ENCODE measurements at regions not wholly inside any gene's neighbourhood (a gene's known extent, or its start where the extent isn't known, plus 50 kb on each side); places are given as distances from the start of the nearest gene placed in this dataset.

DNA sequence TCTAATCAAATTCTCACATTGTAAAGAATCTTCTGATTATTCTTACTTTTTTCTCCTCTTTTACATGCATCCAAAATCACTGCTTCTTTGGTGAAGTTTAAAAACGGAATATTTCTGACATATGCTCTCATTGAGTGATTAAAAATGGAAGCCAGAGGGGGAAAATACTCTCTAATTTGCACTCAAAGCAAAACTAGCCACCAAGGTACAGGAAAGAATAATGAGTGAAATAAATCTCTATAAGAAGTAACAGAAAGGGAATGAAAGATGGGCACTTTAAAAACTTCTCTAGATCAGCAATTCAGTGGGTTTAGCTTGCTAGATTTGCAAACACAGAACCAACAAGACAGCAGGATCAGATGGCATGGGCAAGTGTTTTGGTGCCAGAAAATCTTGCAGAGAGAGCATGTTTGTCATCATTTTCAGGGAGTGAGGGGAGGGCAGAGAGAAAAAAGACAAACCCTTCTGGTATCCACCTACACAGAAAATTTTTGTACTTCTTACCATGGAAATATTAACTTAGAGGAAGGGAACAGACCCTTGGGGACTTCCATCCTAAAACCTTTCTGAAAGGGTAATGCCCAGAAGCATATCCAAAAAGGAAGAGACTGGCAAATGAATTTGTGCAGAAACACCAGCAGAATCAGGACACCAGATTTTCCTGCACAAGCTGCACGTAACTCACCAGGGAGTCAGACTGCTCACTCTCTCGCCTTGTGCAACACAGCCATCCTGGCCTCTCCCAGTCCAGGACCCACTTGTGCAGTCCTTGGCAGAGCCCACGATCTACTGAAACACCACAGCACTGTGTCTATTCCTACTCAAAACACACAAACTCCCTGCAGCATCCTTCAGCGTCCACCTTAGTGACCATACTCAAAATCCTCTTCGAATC, 270.2 kb upstream of the PRDM1 start:
- no peak for DNase-seq (ENCODE audit: low read depth)

DNA sequence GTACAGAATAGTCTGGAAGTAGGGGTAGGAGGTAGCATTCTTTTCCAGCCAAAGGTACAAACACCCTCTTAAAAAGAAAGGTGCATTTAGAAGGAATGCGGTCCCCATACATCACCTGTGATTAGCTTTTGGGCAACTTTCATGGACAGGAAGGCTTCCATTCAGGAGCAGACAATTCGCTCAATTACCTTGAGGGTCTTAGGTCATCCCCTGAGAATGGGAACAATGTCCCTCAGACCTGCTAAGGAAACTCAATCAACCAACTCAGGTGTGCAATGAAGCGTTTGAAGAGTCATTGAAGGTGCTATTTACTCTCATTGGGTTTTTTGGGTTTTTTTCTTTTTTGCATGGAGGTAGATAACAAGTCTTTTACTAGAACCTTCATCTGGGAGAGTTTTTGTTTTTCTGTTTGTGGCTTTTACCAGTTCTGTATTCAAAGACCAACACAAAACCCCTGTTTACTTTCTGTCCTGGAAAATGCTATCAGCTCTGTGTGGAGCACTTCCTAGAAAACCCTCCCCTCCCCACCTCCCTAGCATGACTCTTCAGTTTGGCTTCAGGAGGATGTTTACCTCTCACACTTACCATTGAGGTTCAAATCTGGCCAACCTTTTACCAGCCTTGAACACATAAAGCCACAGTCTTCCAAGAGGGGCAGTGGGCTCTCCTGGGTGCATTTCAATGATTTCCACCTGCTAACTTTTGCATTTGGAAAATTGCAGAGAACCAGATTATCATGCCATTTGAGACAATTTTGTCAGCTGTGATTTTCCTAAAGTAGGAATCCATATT, 271.2 kb upstream of the PRDM1 start:
- DNase-seq (ENCODE audit: low read depth): no peak

DNA sequence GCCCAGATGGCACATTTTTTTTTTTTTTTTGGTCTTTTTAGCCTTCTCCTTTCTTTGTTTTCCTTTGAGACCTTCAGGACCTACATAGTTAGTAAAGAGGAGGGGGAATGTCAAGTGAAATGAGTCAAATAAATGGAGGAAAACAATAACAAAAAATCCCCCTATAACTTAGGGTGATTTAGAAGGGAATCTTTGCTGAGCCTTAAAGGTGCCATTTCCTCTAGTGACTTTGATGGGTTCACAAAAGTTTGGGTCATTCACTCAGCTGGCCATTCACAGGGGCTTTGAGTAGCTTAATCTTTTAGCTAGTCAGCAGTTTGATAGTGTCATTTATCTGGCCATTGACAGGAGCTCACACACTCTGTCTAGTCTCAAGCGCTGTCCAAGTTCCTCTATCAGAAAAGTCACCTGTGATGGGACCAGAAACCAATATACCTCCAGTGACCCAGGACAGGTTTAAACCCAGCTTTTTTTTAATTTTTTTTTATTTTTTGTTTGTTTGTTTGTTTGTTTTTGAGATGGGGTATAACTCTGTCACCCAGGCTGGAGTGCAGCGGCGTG, 275.1 kb upstream of the PRDM1 start:
- no peak for DNase-seq (ENCODE audit: low read depth)

DNA sequence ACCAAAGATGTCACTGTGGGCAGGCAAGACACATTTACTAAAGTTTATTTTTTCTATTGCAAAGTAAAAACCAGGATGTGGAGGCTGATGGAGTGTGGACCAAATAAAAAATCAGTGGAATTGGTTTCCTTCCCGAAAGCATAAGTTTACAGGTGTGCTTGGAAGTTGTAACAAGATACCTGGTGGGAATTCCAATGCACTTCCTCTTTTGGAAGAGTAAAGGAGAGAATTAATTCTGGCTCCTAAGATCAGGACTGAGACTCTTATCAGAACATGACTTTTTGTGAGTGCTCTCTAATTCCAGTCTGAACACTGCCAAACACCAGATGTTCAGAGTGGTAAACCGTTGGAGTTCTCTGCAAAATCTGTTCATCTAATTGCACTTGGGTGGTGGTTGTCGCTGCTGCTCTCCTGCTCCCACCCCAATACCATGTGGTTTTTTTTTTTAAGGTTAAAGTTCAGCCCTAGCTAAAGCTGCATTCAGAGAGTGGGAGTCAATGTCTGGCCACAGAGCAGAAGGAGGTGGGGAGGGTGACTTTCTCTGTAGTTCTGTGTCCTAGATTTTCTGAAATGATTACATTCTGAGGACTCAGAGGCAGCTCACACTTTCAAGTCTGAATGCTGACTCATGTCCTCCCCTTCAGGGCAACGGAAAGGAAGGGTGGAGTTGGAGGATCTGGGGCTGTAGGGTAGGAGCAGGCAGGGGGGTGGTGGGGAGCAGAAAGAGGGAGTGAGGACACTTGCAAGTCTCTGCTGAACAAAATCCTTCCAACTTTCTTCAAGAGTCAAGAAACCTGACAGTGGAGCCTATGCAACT, 275.8 kb upstream of the PRDM1 start:
- DNase-seq (ENCODE audit: low read depth): peak; percentile 33

DNA sequence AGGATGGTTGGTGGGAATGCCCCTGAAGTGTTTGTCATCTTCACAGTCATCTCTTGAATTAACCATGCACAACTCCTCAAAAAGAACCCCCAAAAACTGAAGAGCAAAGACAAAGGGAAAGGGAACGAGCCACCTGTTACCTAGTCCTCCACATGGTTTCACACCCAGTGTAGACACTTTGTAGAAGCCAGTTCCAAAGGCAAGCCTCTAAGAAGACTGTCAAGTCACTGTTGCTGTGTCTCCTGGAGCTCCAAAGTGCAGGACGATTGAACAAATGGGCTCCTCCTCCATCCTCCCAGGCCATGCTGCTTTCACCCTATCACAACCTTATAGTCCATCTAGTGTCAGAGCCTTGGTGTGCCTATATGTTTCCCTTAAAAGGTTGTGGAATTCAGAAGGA, 277.6 kb upstream of the PRDM1 start:
- DNase-seq (ENCODE audit: low read depth): no peak

DNA sequence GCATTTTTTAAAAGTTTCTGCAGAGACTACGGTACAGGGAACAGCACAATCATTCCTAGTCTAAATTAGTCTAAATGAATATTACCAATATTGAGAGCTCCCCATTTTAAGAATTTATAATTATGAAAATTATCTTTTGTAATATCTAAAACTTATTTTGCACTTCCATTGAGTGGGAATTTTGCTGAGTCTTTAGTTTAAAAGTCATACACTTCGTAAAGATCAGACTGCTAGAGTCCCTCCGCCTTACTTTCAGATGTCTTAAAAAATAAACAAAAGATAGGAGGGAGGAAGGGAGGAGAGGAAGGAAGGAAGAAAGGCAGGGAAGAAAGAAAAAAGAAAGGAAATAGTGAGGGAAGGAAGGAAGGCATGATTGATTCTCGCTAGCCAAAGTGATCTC, 278.2 kb upstream of the PRDM1 start:
- DNase-seq (ENCODE audit: low read depth): no peak

DNA sequence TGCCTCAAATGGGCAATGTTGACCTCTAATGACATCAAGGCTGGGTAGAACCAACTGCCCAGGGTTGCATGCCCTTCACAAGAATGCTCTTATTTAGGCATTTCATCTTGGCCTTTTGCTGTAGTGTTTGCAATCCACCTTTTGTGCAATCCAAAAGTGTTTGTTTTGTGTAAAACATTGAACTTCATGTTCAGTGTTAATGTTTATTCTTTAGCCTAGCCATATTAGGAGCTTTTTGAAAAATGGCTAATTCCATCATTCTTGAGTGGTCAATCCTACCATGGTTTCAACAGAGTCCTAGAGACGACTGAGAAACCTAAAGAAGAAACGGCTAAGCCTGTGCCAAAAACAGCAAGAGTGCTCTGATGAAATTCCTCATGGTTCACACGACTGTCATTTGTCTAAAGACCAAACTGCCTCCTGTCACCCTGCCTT, 279.6 kb upstream of the PRDM1 start:
- DNase-seq (ENCODE audit: low read depth): no peak

DNA sequence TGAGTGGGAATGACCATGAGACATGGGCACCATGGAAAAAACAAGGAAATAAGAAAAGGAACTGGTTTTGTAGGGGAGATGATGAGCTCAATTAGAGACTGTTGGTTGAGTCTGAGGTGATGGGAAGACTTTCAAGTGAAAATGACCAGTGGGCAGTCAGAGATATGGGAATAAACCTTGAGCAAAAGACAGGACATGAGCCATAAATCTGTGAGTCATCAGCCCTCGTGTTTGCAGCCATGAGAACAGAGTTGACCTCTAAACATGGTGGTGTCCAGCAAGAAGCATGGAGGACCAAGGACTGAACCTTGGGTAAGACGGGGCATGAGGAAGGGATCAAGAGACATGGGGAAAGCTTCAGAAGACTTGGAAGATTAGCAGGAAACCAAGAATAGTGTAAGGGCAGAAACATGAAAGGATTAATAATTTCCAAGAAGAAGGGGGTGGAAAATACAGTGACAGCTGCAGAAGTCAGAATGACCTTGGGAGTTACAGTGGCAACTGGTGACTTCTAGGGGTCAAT, 280.6 kb upstream of the PRDM1 start:
- DNase-seq (ENCODE audit: low read depth): no peak

DNA sequence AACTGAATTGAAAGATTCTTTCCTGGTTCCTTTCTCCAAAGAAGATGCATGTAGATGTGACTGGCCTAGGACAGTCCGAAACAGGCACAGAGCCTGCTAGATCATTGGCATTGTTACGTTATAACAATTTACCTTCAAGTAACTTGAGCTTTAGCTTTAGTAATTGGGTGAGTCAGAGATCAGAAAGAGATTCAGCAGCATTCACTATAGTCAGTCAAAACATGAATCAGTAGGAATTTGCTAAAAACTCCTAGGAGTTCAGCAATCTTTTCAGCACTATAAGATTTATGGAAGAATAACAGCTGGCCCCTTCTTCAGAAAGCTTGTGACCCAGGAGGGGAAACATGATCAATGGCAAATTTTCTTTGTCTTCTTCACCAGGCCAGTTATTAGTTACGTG, 281.7 kb upstream of the PRDM1 start:
- no peak for DNase-seq (ENCODE audit: low read depth)

DNA sequence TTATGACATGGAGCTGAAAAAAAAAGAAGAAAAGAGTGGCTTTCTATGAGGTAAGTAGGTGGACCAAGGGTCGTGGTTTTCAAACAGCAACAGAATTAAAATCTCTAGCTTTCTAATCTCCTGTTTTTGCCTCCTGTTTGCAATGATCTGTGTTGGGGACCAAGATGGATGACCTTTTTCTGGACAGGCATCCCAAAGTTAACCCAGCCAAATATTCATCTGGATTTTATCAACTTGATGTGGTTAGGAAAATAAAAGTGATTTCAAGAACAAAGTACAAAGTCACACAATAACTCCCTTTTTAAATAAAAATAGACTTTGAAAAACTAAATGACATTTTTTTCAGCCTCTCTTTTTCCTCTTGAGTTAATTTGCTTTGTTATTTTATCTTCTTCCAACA, 282.1 kb upstream of the PRDM1 start:
- no peak for DNase-seq (ENCODE audit: low read depth)

DNA sequence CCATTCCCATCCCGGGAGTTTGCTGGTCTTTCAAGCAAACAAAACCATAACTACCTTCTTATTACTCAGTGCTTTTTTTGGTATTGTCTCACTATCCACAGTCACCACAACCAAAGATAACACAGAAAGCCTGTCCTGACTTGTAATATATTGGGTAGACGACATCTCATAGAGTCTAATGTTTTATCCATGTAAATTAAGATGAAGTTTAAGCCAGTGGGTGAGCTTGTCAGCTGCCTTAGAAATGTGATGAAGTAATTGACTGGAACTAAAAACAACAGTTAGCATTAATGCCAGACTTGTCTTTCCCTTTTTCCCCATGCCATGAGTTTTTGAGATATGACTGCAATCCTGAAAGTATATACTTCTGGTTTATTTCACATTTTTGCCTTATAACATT, 282.7 kb upstream of the PRDM1 start:
- no peak for DNase-seq (ENCODE audit: low read depth)

DNA sequence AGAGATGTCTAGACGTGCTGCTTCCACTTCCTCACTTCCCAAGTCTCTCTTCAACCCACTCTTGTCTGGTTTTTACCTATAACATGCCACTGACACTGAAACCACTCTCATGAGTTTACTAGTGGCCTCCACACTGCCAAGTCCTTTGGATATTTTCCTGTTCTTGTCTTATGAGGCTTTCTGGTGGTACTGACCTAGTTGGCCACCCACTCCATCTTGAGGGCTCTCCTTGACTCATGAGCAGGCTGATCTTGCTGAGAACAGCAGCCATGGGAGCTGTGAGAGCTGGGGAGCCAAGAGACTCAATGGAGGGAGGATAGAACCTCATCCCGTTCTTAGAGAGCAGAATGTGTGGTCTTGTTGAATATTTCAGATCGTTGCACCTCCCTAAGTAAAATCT, 283.4 kb upstream of the PRDM1 start:
- DNase-seq (ENCODE audit: low read depth): no peak

DNA sequence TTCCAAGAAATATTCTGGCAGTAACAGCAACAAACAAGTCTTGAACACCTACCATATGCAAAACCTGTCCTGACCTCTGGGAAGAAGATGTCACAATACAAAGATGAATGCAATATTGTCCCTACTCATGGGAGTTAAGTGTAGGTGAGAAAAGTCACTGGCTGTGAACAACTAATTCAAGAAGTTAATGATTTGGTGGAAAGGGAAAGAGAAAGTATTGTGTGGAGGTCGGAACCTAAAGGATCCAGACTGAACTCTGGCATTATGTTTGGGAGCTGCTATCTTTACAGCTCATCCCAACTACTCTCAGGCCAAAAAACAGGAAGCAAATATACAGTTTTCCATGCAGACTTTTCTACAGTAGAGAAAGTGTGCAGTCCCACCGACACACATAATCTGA, 285.3 kb upstream of the PRDM1 start:
- no peak for DNase-seq (ENCODE audit: low read depth)

DNA sequence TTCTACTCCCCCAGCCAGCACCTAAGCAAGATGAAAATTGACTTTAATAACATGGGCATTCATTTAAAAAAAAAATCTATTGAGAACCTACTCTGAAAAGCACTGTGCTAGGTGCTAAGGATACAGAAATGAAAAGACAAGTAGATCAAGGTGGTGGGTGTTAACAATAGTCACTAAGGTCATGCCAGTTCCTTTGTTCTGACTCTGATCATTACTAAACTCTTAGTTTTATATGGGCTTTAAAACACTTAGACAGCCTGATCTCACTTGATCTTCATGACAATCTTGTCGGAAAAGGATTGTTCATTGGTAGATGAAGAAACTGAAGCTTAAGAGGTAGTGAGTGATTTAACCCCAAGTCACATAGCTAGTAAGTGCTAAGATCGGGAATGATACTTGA, 285.7 kb upstream of the PRDM1 start:
- DNase-seq (ENCODE audit: low read depth): no peak

DNA sequence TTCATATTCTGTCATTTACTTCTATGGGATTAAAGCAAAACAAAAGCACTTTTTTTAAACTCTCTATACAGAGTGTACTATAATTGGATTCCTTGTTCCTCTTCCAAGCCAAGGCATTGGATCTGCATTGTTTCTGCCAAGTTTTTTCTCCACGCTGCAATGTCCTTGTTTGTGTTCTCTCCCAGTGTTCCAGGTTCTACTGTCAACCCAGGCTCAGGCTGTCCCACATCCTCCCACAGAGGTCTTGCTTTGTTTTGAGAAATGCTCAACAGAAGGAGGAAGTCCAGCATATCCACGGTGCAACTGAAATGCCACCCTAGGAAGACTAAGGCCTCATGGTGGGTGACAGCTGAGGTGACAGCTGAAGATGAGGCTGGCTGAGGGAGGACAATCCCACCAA, 287.1 kb upstream of the PRDM1 start:
- DNase-seq (ENCODE audit: low read depth): no peak

DNA sequence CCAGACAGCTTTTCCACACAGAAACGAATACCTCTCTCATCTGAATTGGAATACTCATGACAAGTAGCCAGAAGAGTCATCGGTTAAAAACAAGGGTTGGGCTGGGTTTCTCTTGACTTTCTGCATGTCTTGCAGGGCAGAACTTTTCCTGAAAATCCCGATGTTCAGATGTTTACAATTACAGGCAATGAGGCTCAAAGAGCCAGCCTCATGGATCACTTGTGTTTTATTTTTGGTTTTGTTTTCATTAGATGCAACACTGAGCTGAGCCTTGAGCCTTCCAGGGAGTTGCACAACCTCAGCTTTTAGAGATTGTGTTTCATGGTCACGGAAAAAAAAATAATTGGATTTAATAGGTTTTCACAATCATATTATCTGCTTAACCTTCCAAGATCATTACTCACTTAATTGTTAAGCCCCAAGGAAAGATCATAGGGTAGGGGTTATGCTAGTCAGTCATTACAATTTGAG, 288.1 kb upstream of the PRDM1 start:
- DNase-seq (ENCODE audit: low read depth): no peak

DNA sequence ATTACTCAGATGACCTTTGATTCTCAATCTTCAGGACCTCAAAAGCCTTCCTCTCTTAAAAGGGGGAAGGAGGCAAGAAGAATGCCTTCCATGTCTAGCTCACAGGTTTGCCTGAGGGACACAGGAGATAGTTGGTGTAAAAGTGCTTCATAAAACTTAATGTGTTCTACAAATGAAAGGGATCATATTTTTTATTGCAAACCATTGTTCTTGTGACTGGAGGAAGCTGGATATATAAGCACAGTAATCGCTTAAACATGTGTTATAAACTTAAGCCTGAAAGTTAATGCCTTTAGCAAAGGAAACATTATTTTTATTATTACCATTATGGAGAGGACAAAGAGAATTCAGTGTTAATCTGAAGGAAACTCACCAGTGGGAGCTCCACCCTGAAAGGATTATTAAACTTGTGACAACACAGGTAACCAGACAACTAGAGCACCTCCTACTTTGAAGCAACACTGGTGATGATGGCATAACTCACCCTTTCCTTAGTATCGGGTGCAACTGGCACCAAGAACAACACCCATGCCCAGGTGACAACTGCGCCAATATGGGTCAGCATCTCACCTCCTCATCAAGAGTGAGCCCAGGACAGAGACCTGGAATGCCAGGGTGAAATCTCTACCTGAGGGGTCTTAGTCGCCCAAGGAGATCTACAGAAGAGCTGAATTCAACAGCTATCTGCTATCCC, 288.7 kb upstream of the PRDM1 start:
- DNase-seq (ENCODE audit: low read depth): no peak

DNA sequence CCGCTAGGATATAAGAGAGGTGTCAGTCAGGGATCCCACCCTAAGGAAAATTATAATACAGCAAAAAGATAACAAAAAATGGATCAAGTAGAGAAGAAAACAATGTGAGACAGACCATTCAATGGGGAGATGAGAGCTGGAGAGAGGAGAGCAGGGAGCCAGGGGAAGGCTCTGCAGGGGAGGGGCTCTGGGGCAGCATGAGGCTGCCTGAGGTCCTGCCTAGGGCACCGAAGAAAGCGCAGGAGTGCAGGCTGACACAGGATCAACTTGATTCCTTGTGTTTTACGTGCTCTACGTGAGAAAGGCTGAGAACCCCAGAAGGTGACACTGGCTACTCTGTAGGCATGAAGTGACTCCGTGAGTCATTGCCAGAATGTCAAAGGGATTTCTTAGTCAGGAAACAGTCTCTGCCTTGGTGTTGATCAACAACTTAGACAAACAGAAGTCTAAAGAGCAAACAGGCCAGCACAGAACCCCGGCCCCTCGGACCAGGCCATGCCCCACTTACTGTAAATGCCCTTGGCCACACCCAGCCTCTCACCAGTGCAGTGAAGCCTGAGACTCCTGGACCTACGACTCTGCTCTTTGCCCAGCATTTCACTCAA, 290.1 kb upstream of the PRDM1 start:
- no peak for DNase-seq (ENCODE audit: low read depth)

DNA sequence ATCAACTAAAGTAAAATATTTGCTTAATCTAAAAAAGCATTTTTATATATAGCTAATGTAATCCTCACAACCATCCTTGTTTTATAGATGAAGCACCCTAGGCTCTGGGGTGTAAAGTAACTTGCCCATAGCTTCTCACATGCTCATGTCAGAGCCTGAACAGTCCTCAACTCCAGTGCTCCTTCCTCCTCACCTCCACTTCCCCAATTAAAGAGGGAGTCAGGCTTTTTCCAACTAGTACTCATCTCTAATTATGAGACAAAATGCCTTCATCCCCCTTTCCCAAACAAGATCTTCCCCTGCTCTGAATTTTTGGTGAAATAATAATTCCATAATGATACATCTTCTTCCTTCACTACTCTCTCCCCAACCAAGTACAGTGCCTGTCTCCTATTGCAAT, 290.8 kb upstream of the PRDM1 start:
- no peak for DNase-seq (ENCODE audit: low read depth)

DNA sequence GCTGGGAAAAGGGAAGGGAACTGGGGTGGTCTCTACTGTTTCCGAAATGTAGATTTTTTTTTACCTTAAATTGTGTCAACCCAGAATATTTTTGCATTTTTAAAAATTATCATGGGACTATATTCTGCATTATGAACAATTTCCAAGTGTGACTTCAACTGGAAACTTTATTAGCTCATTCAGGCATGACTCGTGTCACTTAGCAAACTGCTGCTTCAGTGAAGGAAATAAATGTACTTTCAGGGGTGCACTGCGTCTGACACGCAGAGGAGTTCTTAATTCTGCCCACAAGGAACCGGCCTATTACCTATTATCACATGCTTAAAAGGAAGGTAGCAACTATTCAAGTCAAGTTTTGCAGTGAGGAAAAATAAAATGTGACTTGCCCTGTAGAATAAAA, 291.3 kb upstream of the PRDM1 start:
- no peak for DNase-seq (ENCODE audit: low read depth)

DNA sequence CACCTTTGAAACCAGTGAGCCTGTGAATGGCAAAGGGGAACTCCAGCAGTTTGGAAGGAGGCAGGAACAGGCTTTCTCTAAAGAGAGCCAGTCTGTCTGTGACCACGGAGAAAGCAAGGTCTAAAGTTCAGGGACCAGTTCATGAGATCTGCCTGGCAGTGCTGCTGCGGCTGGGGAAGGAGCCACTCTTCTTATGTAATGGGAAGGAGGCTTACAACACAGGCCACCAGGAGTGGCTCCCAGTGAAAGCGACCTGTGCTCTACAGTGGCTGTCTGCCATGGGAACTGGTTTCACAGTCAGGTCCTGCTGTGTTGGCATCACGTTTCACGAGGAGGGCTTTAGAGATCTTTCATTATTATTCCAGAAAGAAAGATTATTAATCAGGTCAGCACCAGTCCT, 291.9 kb upstream of the PRDM1 start:
- no peak for DNase-seq (ENCODE audit: low read depth)

Measured in stimulated activated CD4-positive, alpha-beta T cell treated with anti-CD3 and anti-CD28 coated beads, Interleukin-2, amount 100 ng/mL, for 4 hours (primary cell).